Stimulated activated CD4-positive, alpha-beta T cell treated with anti-CD3 and anti-CD28 coated beads, TNF-alpha, amount 100 ng/mL, for 24 hours (primary cell): ENCODE measurements at regions not wholly inside any gene's neighbourhood (a gene's known extent, or its start where the extent isn't known, plus 50 kb on each side); places are given as distances from the start of the nearest gene placed in this dataset.
"Not testable (repeated sequence)": the region's sequence is repeated elsewhere in the genome, so short reads cannot be mapped to it uniquely, and the experiment has no call there.

ENCODE experiments used
- DNase-seq, 3 experiments: peaks; one replicate each; pipeline ENCODE4 v3.0.0-alpha.2; 2020; ENCODE audit warnings: low read depth in 3 of 3

GRCh38 chr2:57156231-57156924, 890.2 kb upstream of the VRK2 start:
- no peak for DNase-seq

GRCh38 chr2:57160976-57161375, 885.6 kb upstream of the VRK2 start:
- DNase-seq, result no peak

GRCh38 chr2:57177176-57177575, 869.4 kb upstream of the VRK2 start:
- no peak for DNase-seq

GRCh38 chr2:57180042-57180567, 866.5 kb upstream of the VRK2 start:
- DNase-seq, result no peak

GRCh38 chr2:57180678-57181077, 865.9 kb upstream of the VRK2 start:
- DNase-seq, result no peak

- DNase-seq, result no peak
Measured at GRCh38 chr2:57181315-57182038, 865.1 kb upstream of the VRK2 start.

GRCh38 chr2:57182916-57183315, 863.7 kb upstream of the VRK2 start:
- DNase-seq, result no peak

GRCh38 chr2:57185568-57185967, 861.0 kb upstream of the VRK2 start:
- no peak for DNase-seq

- DNase-seq, result no peak
Measured at GRCh38 chr2:57190007-57190406, 856.6 kb upstream of the VRK2 start.

- no peak for DNase-seq
Measured at GRCh38 chr2:57199663-57200062, 846.9 kb upstream of the VRK2 start.

- no peak for DNase-seq
Measured at GRCh38 chr2:57204364-57204763, 842.2 kb upstream of the VRK2 start.

GRCh38 chr2:57205241-57205640, 841.4 kb upstream of the VRK2 start:
- DNase-seq, result no peak

- no peak for DNase-seq
Measured at GRCh38 chr2:57207191-57207590, 839.4 kb upstream of the VRK2 start.

- no peak for DNase-seq
Measured at GRCh38 chr2:57209799-57210198, 836.8 kb upstream of the VRK2 start.

GRCh38 chr2:57210855-57211254, 835.8 kb upstream of the VRK2 start:
- DNase-seq, result no peak

- no peak for DNase-seq
Measured at GRCh38 chr2:57217013-57217412, 829.6 kb upstream of the VRK2 start.

GRCh38 chr2:57218206-57218605, 828.4 kb upstream of the VRK2 start:
- DNase-seq, result no peak

GRCh38 chr2:57229706-57230105, 816.9 kb upstream of the VRK2 start:
- DNase-seq, result not testable (repeated sequence)

GRCh38 chr2:57232341-57232740, 814.3 kb upstream of the VRK2 start:
- DNase-seq, result not testable (repeated sequence)

- DNase-seq, result not testable (repeated sequence)
Measured at GRCh38 chr2:57251495-57251894, 795.1 kb upstream of the VRK2 start.

GRCh38 chr2:57276408-57276807, 770.2 kb upstream of the VRK2 start:
- not testable (repeated sequence) for DNase-seq

GRCh38 chr2:57278451-57278850, 768.2 kb upstream of the VRK2 start:
- no peak for DNase-seq

- no peak for DNase-seq
Measured at GRCh38 chr2:57291209-57291608, 755.4 kb upstream of the VRK2 start.
